Lower lobe of right lung (tissue), 2 donors: ENCODE measurements at regions not wholly inside any gene's neighbourhood (a gene's known extent, or its start where the extent isn't known, plus 50 kb on each side); places are given as distances from the start of the nearest gene placed in this dataset.
"Not testable (repeated sequence)": the region's sequence is repeated elsewhere in the genome, so short reads cannot be mapped to it uniquely, and the experiment has no call there.

Experiments
- ATAC-seq, 2 donors: fragments of 200-7000 bp; cut with Tn5 transposase; one replicate each; pipeline ENCODE4 v1.9.1; 2020 to 2022; ENCODE audit warnings: mild to moderate bottlenecking in 2 of 2, moderate library complexity in 2 of 2
- DNase-seq: peaks from one replicate; pipeline ENCODE4 v3.0.0-alpha.2; 2020
- H3K27ac ChIP-seq: fragments of 200-600 bp; one replicate; pipeline ENCODE4 v1.8.0; 2022
- H3K27me3 ChIP-seq: fragments of 200-600 bp; one replicate; pipeline ENCODE4 v1.8.0; 2022; ENCODE audit warnings: low read depth
- H3K36me3 ChIP-seq: fragments of 200-600 bp; one replicate; pipeline ENCODE4 v1.8.0; 2022; ENCODE audit warnings: mild to moderate bottlenecking
- H3K4me1 ChIP-seq: fragments of 200-600 bp; one replicate; pipeline ENCODE4 v1.8.0; 2022
- H3K4me3 ChIP-seq: fragments of 200-600 bp; one replicate; pipeline ENCODE4 v1.8.0; 2022; ENCODE audit warnings: mild to moderate bottlenecking
- H3K9me3 ChIP-seq: fragments of 200-600 bp; one replicate; pipeline ENCODE4 v1.8.0; 2022
- intact Hi-C: fragments of 100-400 bp; cut with DNase I; formaldehyde crosslinking; loops from one replicate; pipeline ENCODE4 v1.11.0; 2022
- donor health status: DM: no; HTN: yes; CAD: no; lungs with severe emphysema.

DNA sequence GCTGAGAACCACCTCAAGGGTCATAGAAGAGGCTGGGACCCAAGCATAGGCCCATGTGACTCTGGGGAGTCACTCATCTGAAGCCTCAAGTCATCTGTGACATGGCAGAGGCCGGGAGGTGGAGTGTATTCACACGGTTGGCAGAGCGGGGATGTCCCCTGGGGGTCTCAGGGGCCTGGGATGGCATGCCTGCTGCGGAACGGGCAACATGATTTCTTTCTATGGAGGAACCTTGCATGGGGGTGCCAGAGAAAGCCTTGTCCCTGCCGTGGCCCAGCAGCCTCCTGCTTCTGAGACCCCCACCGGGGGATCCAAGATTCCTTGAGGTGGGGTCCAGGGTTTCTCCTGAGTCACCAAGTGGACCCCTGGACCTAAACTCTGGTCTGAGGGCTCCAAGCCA is 173.7 kb upstream of the TPTE start:
- H3K4me1 ChIP-seq, intact Hi-C loops, H3K36me3 ChIP-seq, H3K27me3 ChIP-seq, H3K27ac ChIP-seq, H3K4me3 ChIP-seq: not testable (repeated sequence)
- peaks cover 49% of the 10 kb centered on the region for H3K9me3 ChIP-seq
- DNase-seq (peak; percentile 52), ATAC-seq (peak; percentile 1 to 20)

DNA sequence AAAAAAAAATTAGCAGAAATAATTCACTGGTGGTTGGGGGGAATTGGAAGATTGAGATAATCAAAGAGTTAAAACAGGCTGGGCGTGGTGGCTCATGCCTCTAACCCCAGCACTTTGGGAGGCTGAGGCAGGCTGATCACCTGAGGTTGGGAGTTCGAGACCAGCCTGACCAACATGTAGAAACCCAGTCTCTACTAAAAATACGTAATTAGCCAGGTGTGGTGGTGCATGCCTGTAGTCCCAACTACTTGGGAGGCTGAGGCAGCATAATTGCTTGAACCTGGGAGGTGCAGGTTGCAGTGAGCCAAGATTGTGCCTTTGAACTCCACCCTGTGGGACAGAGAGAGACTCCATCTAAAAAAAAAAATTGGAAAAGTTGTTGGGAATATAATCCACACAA is 173.2 kb upstream of the TPTE start:
- H3K4me3 ChIP-seq, H3K27ac ChIP-seq, intact Hi-C loops, H3K4me1 ChIP-seq, H3K36me3 ChIP-seq, DNase-seq, H3K27me3 ChIP-seq, ATAC-seq: not testable (repeated sequence)
- H3K9me3 ChIP-seq, result peaks cover 52% of the 10 kb centered on the region

DNA sequence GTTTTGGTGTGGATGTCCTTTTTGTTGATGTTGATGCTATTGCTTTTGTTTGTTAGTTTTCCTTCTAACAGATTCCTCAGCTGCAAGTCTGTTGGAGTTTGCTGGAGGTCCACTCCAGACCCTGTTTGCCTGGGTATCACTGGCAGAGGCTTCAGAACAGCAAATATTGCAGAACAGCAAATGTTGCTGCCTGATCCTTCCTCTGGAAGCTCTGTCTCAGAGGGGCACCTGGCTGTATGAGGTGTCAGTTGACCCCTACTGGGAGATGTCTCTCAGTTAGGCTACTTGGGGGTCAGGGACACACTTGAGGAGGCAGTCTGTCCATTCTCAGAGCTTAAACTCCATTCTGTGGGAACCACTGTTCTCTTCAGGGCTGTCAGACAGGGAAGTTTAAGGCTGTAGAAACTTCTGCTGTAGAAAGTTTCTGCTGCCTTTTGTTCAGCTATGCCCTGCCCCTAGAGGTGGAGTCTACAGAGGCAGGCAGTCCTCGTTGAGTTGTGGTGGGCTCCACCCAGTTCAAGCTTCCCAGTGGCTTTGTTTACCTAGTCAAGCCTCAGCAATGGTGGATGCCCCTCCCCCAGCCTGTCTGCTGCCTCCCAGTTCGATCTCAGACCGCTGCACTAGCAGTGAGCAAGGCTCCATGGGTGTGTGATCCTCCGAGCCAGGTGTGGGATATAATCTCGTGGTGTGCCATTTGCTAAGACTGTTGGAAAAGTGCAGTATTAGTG is 166.4 kb upstream of the TPTE start:
- H3K4me1 ChIP-seq, intact Hi-C loops, H3K36me3 ChIP-seq, DNase-seq, H3K27me3 ChIP-seq, H3K27ac ChIP-seq, H3K4me3 ChIP-seq: not testable (repeated sequence)
- H3K9me3 ChIP-seq, result peaks cover 32% of the 10 kb centered on the region
- peak; percentile 21 to 43 for ATAC-seq

DNA sequence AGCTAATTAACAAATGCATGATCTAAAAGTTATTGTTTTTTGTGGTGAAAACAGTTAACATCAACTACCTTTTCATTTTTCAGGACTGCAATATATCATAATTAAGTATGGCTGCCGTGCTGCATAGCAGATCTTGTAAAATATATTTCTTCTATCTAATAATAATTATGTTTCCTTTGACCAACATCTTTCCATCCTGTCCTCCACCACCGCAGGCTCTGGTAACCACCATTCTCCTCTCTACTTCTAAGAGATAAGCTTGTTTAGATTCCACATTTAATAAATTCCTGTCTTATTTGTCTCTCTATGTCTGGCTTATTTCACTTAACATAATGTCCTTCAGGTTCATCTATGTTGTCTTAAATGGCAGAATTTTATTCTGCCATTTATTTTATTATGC is 162.3 kb upstream of the TPTE start:
- ATAC-seq, intact Hi-C loops, DNase-seq, H3K4me3 ChIP-seq, H3K27ac ChIP-seq, H3K27me3 ChIP-seq, H3K4me1 ChIP-seq, H3K36me3 ChIP-seq: not testable (repeated sequence)
- peaks cover 17% of the 10 kb centered on the region for H3K9me3 ChIP-seq

DNA sequence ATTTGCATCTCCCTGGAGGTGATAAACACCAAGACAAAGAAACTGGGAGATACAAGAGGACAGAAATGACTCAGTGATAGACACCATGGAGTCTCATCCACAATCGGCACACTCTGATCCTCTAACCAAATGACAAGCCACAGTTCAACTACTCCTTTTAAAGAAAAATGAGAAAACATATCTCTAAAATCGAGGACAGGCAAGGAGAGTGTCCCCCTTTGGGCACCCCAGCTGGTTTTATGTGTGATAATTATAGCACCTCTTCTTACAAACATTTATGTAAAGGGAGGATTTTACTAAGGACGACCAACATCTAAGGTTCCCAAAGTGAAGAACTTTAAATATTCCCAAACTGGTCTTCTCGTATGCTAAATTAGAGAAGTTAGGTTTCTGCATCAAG is 161.5 kb upstream of the TPTE start:
- not testable (repeated sequence) for ATAC-seq
- peaks cover 12% of the 10 kb centered on the region for H3K9me3 ChIP-seq

DNA sequence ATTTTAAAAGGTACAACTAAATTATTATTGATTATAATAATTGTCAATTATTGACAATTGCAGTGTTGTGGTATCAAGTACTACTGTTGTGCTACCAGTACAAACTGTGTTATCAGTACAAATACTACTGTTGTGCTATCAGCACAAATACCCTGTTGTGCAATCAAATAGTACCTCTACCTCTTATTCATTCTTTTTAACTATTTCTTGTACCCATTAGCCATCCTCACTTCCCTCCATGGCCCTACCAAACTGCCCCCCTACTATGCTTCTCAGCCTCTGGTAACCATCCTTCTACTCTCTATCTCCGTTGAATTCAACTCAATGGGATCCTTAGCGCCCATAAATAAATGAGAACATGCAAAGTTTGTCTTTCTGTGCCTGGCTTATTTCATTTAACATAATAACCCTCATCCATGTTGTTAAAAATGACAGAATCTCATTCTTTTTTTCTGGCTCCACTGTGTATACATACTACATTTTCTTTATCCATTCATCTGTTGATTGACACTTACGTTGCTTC is 160.1 kb upstream of the TPTE start:
- DNase-seq, H3K27me3 ChIP-seq, H3K4me1 ChIP-seq, H3K4me3 ChIP-seq, intact Hi-C loops, H3K9me3 ChIP-seq, H3K27ac ChIP-seq, H3K36me3 ChIP-seq: not testable (repeated sequence)
- ATAC-seq, result peak; percentile 11 to 12

More for the DNA sequence above, 161.5 kb upstream of the TPTE start:
- intact Hi-C loops, H3K4me3 ChIP-seq, H3K27ac ChIP-seq, H3K4me1 ChIP-seq, H3K36me3 ChIP-seq, DNase-seq, H3K27me3 ChIP-seq: not testable (repeated sequence)

DNA sequence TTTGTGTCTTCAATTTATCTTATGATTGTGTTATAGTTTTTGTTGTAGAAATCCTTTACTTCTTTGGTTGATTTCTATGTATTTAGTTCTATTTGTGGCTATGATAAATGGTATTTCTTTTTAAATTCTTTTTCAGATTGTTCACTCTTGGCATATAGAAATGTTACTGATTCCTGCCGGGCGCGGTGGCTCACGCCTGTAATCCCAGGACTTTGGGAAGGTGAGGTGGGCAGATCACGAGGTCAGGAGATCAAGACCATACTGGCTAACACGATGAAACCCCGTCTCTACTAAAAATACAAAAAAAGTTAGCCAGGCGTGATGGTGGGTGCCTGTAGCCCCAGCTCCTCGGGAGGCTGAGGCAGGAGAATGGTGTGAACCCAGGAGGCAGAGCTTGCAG is 158.6 kb upstream of the TPTE start:
- intact Hi-C loops, ATAC-seq: not testable (repeated sequence)
- DNase-seq, result peak; percentile 55

DNA sequence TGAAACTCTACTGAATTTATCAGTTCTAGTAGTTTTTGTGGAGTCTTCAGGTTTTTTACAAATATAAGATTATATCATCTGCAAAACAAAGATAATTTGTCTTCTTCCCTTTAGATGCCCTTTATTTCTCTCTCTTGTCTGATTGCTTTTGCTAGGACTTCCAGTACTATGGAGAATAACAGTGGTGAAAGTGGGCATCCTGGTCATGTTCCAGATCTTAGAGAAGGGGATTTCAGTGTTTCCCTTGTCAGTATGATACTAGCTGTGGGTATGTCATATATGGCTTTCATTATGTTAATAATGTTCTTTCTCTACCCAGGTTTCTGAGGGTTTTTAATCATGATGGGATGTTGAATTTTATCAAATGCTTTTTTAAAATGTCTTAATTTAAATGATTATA is 158.1 kb upstream of the TPTE start:
- ATAC-seq, H3K4me1 ChIP-seq, H3K27me3 ChIP-seq, H3K4me3 ChIP-seq, H3K9me3 ChIP-seq, H3K27ac ChIP-seq, intact Hi-C loops, H3K36me3 ChIP-seq, DNase-seq: not testable (repeated sequence)

More for the DNA sequence above, 158.6 kb upstream of the TPTE start:
- H3K36me3 ChIP-seq, H3K27me3 ChIP-seq, H3K4me3 ChIP-seq, H3K27ac ChIP-seq, H3K4me1 ChIP-seq, H3K9me3 ChIP-seq: not testable (repeated sequence)

DNA sequence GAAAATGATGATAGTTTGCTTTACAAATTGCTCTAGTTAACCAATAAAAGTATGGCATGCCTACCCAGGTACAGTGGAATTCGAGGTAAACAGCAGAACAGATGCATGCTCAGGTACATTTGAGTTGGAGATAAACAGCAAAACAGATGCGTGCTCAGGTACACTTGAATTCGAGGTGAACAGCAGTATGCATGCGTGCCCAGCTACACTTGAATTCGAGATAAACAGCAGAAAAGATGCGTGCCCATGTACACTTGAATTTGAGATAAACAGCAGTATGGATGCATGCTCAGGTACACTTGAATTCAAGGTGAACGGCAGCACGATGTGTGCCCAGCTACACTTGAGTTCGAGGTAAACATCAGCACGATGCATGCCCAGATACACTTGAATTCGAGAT is 155.2 kb upstream of the TPTE start:
- H3K27ac ChIP-seq, H3K4me3 ChIP-seq, H3K36me3 ChIP-seq, intact Hi-C loops, H3K27me3 ChIP-seq, ATAC-seq, H3K9me3 ChIP-seq, H3K4me1 ChIP-seq, DNase-seq: not testable (repeated sequence)

DNA sequence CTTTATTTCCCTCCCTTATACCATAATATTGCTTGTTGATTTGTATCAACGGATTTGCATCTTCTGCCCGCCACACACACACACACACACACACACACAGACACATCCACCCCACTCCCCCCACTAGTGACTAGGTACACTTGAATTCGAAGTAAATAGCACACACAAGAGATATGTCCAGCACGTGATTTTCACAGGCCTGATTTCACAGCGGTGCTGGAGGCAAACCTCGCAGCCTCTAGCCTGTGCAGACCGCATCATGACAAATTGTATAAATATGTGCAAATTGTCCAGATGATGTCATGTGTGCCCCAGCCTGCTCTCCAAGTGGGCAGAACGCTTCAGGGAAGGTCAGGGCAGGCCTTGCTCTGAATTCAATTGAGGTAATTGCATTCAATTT is 153.8 kb upstream of the TPTE start:
- intact Hi-C loops, H3K4me1 ChIP-seq, H3K4me3 ChIP-seq, H3K36me3 ChIP-seq, H3K27me3 ChIP-seq, DNase-seq, H3K27ac ChIP-seq, H3K9me3 ChIP-seq: not testable (repeated sequence)
- peak; percentile 5 to 25 for ATAC-seq

DNA sequence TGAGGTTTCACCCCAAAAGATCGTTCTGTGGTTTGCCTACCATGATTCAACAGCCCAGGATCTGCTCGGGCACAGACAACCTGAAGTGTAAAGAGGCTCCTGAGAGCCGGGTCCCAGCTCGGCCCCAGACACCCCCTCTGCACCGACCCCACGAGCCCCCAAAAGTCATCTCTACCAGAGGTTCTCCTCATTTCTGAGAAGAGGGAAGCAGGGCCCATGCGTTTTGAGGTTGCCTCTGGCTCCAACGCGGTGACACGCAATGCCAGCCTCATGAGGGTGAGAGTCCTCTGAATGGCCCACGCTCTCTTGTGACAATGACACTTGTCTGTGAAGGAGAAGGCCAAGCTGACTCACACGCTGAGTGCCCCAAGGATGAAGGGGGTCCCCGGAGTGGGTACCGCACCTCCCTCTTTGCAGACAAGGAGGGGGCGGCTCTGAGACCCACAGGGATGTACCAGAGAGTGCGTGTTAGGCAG is 153.0 kb upstream of the TPTE start:
- H3K4me1 ChIP-seq, H3K36me3 ChIP-seq, intact Hi-C loops, H3K27ac ChIP-seq, H3K4me3 ChIP-seq, H3K9me3 ChIP-seq, H3K27me3 ChIP-seq: not testable (repeated sequence)
- DNase-seq, result peak; percentile 68
- ATAC-seq, result peak; percentile 36 to 61

DNA sequence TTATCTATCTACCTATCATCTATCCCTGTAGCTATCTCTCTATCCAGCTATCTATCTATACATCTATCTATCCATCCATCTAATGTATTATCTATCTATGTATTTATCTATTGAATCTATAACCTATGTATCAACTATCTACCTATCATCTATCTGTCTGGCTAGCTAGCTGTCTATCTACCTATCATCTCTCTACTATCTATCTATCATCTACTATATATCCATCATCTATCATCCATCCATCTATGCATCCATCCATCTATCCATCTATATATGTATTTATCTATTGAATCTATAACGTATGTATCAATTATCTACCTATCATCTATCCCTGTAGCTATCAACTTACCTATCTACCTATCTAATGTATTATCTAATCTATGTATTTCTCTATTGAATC is 152.1 kb upstream of the TPTE start:
- H3K27me3 ChIP-seq, intact Hi-C loops, H3K27ac ChIP-seq, H3K4me3 ChIP-seq, H3K9me3 ChIP-seq, DNase-seq, H3K4me1 ChIP-seq, H3K36me3 ChIP-seq, ATAC-seq: not testable (repeated sequence)

DNA sequence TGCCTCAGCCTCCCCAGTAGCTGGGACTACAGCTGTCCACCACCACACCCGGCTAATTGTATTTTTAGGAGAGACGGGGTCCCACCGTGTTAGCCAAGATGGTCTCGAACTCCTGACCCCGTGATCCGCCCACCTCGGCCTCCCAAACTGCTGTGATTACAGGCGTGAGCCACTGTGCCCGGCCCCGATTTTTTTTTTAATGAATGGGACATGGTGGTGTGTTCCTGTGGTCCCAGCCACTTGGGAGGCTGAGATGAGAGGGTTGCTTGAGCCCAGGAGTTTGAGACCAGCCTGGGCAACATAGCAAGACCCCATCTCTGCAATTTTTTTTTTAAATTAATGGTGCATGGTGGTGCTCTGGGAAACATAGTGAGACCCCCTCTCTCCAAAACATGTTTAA is 143.6 kb upstream of the TPTE start:
- H3K27me3 ChIP-seq, H3K36me3 ChIP-seq, intact Hi-C loops, H3K4me3 ChIP-seq, DNase-seq, H3K4me1 ChIP-seq, H3K27ac ChIP-seq, ATAC-seq: not testable (repeated sequence)
- H3K9me3 ChIP-seq, result peaks cover 32% of the 10 kb centered on the region

DNA sequence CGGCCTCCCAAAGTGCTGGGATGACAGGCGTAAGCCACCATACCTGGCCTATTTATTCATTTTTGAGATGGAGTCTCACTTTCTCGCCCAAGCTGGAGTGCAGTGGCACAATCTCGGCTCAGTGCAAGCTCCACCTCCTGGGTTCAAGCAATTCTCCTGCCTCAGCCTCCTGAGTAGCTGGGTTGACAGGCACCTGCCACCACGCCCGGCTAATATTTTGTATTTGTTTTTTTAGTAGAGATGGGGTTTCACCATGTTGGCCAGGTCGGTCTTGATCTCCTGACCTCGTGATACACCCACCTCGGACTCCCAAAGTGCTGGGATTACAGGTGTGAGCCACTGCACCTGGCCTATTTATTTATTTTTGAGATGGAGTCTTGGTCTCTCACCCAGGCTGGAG is 141.6 kb upstream of the TPTE start:
- H3K27ac ChIP-seq, H3K36me3 ChIP-seq, H3K4me1 ChIP-seq, intact Hi-C loops, H3K27me3 ChIP-seq, ATAC-seq, H3K4me3 ChIP-seq: not testable (repeated sequence)
- DNase-seq, result peak; percentile 43
- peaks cover 38% of the 10 kb centered on the region for H3K9me3 ChIP-seq
